ENCODE measurements at regions not wholly inside any gene's neighbourhood (a gene's known extent, or its start where the extent isn't known, plus 50 kb on each side); places are given as distances from the start of the nearest gene placed in this dataset.

DNA sequence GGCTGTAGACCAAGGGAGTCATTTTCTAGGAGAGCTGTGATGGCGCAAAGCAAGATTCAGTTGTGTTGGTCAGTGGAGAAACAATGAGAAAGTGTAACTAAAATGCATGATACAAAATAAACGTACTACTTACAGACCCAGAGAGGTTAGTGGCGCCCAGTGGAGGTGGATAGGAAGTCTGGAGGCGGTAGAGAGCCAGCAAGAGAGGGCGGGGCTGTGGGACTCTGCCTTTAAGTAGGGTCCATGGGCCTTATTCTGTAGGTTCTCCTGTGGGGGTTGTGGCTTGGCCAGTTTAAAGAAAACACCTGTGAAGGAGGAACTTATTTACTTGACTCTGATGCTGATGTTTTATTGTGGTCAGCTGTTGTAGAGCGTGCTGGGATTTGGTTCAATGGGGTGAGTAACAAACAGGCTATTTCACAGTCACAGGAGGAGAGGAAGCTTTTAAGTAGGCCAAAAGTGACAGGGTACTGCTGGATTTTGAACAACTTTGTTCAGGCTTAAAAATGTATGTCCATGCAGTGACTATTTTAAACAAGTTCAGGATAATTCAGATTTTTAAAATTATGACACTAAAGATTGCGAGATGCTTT, 1097.7 kb downstream of the TMTC2 start:
- TF ChIP-seq, protein P1, sequence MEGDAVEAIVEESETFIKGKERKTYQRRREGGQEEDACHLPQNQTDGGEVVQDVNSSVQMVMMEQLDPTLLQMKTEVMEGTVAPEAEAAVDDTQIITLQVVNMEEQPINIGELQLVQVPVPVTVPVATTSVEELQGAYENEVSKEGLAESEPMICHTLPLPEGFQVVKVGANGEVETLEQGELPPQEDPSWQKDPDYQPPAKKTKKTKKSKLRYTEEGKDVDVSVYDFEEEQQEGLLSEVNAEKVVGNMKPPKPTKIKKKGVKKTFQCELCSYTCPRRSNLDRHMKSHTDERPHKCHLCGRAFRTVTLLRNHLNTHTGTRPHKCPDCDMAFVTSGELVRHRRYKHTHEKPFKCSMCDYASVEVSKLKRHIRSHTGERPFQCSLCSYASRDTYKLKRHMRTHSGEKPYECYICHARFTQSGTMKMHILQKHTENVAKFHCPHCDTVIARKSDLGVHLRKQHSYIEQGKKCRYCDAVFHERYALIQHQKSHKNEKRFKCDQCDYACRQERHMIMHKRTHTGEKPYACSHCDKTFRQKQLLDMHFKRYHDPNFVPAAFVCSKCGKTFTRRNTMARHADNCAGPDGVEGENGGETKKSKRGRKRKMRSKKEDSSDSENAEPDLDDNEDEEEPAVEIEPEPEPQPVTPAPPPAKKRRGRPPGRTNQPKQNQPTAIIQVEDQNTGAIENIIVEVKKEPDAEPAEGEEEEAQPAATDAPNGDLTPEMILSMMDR (IDR thresholded peaks at IDR 0.05; ENCODE audit: low read depth, low read length, missing input control) = no peak
- TF ChIP-seq TAF1 (conservative IDR thresholded peaks at IDR 0.05) (no peak), JUND (IDR thresholded peaks at IDR 0.05) (no peak), YY1 (IDR thresholded peaks at IDR 0.05) (no peak), SP1 (IDR thresholded peaks at IDR 0.05) (no peak), GABPA (IDR thresholded peaks at IDR 0.05 in 1 of 2, conservative IDR thresholded peaks at IDR 0.05 in 1 of 2) (no peak), HNF4A (conservative IDR thresholded peaks at IDR 0.05) (no peak)
- TF ChIP-seq, protein P2, sequence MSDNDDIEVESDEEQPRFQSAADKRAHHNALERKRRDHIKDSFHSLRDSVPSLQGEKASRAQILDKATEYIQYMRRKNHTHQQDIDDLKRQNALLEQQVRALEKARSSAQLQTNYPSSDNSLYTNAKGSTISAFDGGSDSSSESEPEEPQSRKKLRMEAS (IDR thresholded peaks at IDR 0.05) = no peak
- TF ChIP-seq, protein P3, sequence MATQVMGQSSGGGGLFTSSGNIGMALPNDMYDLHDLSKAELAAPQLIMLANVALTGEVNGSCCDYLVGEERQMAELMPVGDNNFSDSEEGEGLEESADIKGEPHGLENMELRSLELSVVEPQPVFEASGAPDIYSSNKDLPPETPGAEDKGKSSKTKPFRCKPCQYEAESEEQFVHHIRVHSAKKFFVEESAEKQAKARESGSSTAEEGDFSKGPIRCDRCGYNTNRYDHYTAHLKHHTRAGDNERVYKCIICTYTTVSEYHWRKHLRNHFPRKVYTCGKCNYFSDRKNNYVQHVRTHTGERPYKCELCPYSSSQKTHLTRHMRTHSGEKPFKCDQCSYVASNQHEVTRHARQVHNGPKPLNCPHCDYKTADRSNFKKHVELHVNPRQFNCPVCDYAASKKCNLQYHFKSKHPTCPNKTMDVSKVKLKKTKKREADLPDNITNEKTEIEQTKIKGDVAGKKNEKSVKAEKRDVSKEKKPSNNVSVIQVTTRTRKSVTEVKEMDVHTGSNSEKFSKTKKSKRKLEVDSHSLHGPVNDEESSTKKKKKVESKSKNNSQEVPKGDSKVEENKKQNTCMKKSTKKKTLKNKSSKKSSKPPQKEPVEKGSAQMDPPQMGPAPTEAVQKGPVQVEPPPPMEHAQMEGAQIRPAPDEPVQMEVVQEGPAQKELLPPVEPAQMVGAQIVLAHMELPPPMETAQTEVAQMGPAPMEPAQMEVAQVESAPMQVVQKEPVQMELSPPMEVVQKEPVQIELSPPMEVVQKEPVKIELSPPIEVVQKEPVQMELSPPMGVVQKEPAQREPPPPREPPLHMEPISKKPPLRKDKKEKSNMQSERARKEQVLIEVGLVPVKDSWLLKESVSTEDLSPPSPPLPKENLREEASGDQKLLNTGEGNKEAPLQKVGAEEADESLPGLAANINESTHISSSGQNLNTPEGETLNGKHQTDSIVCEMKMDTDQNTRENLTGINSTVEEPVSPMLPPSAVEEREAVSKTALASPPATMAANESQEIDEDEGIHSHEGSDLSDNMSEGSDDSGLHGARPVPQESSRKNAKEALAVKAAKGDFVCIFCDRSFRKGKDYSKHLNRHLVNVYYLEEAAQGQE (IDR thresholded peaks at IDR 0.05) = no peak
